Upper lobe of left lung (tissue), 4 donors: ENCODE measurements at regions not wholly inside any gene's neighbourhood (a gene's known extent, or its start where the extent isn't known, plus 50 kb on each side); places are given as distances from the start of the nearest gene placed in this dataset.

ENCODE experiments used
- POLR2A ChIP-seq, 4 donors: fragments of 450-650 bp; IDR thresholded peaks; one replicate each; pipeline ENCODE4 v1.5.1; 2016 to 2017; ENCODE audit warnings: antibody characterized with exemption in 4 of 4, mild to moderate bottlenecking in 2 of 4
- TF ChIP-seq, protein P1 (sequence below), 6 experiments: fragments of 450-650 bp in 4 of 6; fragments of 200-600 bp in 2 of 6; sonication (generic) in 2 of 6; IDR thresholded peaks; one replicate each; pipeline ENCODE4 v1.5.1; 2016 to 2019; ENCODE audit warnings: antibody characterized with exemption in 6 of 6

- TF ChIP-seq, protein P1, sequence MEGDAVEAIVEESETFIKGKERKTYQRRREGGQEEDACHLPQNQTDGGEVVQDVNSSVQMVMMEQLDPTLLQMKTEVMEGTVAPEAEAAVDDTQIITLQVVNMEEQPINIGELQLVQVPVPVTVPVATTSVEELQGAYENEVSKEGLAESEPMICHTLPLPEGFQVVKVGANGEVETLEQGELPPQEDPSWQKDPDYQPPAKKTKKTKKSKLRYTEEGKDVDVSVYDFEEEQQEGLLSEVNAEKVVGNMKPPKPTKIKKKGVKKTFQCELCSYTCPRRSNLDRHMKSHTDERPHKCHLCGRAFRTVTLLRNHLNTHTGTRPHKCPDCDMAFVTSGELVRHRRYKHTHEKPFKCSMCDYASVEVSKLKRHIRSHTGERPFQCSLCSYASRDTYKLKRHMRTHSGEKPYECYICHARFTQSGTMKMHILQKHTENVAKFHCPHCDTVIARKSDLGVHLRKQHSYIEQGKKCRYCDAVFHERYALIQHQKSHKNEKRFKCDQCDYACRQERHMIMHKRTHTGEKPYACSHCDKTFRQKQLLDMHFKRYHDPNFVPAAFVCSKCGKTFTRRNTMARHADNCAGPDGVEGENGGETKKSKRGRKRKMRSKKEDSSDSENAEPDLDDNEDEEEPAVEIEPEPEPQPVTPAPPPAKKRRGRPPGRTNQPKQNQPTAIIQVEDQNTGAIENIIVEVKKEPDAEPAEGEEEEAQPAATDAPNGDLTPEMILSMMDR (IDR thresholded peaks at IDR 0.05), result no peak
- TF ChIP-seq POLR2A (IDR thresholded peaks at IDR 0.05), result no peak
Observed at GRCh38 chr3:84755860-84756259, 202.9 kb upstream of the CADM2 start.
